ENCODE measurements at regions not wholly inside any gene's neighbourhood (a gene's known extent, or its start where the extent isn't known, plus 50 kb on each side); places are given as distances from the start of the nearest gene placed in this dataset.

GRCh38 chr12:16833376-16834015 lies 227.5 kb upstream of the LMO3 start:
- TF ChIP-seq CTCF (IDR thresholded peaks at IDR 0.05; ENCODE audit: unreplicated experiment): no peak
- H3K27me3 Mint-ChIP-seq (ENCODE audit: low read depth): peaks cover 2% of the 10 kb centered on the region
- H3K4me1 Mint-ChIP-seq: no peaks in the 10 kb centered on the region
- H3K4me3 Mint-ChIP-seq: no peak overlapping the region
- H3K36me3 Mint-ChIP-seq: no peaks in the 10 kb centered on the region
- H3K9me3 Mint-ChIP-seq: no peaks in the 10 kb centered on the region
- DNase-seq (ENCODE audit: low spot score in 2 of 2, unreplicated experiment in 2 of 2): no peak
- H3K27ac Mint-ChIP-seq: no peak overlapping the region

- Mint-ChIP-seq H3K9me3 (peaks cover 2% of the 10 kb centered on the region), H3K4me1 (no peaks in the 10 kb centered on the region), H3K27ac (no peak overlapping the region), H3K36me3 (no peaks in the 10 kb centered on the region), H3K4me3 (no peak overlapping the region), H3K27me3 (ENCODE audit: low read depth) (peaks cover 2% of the 10 kb centered on the region)
- no peak for DNase-seq (ENCODE audit: low spot score in 2 of 2, unreplicated experiment in 2 of 2)
- TF ChIP-seq CTCF (IDR thresholded peaks at IDR 0.05; ENCODE audit: unreplicated experiment): no peak
These were observed 222.9 kb upstream of the LMO3 start for GRCh38 chr12:16828891-16829290.

GRCh38 chr12:16807731-16808130 lies 201.8 kb upstream of the LMO3 start:
- no peaks in the 10 kb centered on the region for H3K36me3 Mint-ChIP-seq
- H3K9me3 Mint-ChIP-seq: no peaks in the 10 kb centered on the region
- no peak for DNase-seq (ENCODE audit: low spot score in 2 of 2, unreplicated experiment in 2 of 2)
- H3K4me1 Mint-ChIP-seq: no peaks in the 10 kb centered on the region
- no peak for TF ChIP-seq CTCF (IDR thresholded peaks at IDR 0.05; ENCODE audit: unreplicated experiment)
- H3K4me3 Mint-ChIP-seq: no peak overlapping the region
- no peaks in the 10 kb centered on the region for H3K27me3 Mint-ChIP-seq (ENCODE audit: low read depth)
- H3K27ac Mint-ChIP-seq: no peak overlapping the region

GRCh38 chr12:16796168-16796567 lies 190.2 kb upstream of the LMO3 start:
- no peaks in the 10 kb centered on the region for H3K36me3 Mint-ChIP-seq
- no peak overlapping the region for H3K27ac Mint-ChIP-seq

GRCh38 chr12:16789204-16789790 lies 183.3 kb upstream of the LMO3 start:
- Mint-ChIP-seq H3K36me3 (no peaks in the 10 kb centered on the region), H3K27ac (no peak overlapping the region), H3K4me3 (no peak overlapping the region), H3K9me3 (no peaks in the 10 kb centered on the region), H3K27me3 (ENCODE audit: low read depth) (peaks cover 5% of the 10 kb centered on the region), H3K4me1 (no peaks in the 10 kb centered on the region)
- TF ChIP-seq CTCF (IDR thresholded peaks at IDR 0.05; ENCODE audit: unreplicated experiment): no peak
- DNase-seq (ENCODE audit: low spot score in 2 of 2, unreplicated experiment in 2 of 2): no peak

More at GRCh38 chr12:16796168-16796567, 190.2 kb upstream of the LMO3 start:
- H3K27me3 Mint-ChIP-seq (ENCODE audit: low read depth): peaks cover 4% of the 10 kb centered on the region
- no peak for TF ChIP-seq CTCF (IDR thresholded peaks at IDR 0.05; ENCODE audit: unreplicated experiment)
- no peak overlapping the region for H3K4me3 Mint-ChIP-seq
- H3K9me3 Mint-ChIP-seq: no peaks in the 10 kb centered on the region
- DNase-seq (ENCODE audit: low spot score in 2 of 2, unreplicated experiment in 2 of 2): no peak
- no peaks in the 10 kb centered on the region for H3K4me1 Mint-ChIP-seq

Measured in mesothelial cell of epicardium (in vitro differentiated cells).